GM18498 (cell line): ENCODE measurements at regions not wholly inside any gene's neighbourhood (a gene's known extent, or its start where the extent isn't known, plus 50 kb on each side); places are given as distances from the start of the nearest gene placed in this dataset.

Source experiments
- ATAC-seq: cut with Tn5 transposase; IDR thresholded peaks from one replicate; pipeline ENCODE4 v1.9.1; 2021; ENCODE audit warnings: mild to moderate bottlenecking, moderate library complexity; ENCODE audit not compliant: unreplicated experiment

DNA sequence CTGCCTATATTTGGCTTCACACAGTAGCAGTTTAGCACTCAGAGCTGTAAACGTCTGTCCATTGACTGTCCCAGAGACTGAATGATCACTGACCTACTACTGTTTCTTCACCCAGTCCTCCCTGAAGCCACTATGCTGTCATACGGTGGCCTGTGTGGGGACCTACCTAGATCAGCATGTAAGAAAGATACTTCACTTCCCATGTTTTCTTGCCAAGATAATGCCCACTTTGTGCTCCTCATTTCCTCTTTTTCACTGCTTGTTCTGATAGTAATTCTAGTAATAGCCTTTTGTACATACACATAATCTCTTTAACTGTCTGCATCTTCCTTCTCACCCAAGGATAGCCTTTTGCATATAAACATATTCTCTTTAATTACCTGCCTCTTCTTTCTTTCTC, 109.9 kb upstream of the TIAM2 start:
- no peak for ATAC-seq

- ATAC-seq: no peak
Observed at GRCh38 chr6:154886016-154886415, 109.1 kb upstream of the TIAM2 start.

DNA sequence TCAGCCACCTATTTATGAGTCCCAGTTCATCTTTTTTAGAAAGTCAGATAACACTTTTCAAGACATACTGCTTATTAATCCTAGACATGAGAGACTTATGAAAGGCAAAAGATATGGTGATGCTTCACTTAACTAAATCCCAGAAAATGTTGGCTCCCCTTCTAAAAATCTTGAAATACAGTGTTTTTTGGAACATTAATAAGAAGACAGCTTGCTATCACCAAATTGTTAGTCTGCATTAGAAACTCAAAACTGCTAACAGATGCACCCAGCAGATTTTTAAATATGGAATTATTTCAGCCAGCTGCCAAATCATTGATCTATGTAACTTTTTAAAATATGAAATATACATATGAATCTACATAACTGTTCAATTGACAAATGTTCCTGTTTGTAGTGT, 108.6 kb upstream of the TIAM2 start:
- no peak for ATAC-seq

DNA sequence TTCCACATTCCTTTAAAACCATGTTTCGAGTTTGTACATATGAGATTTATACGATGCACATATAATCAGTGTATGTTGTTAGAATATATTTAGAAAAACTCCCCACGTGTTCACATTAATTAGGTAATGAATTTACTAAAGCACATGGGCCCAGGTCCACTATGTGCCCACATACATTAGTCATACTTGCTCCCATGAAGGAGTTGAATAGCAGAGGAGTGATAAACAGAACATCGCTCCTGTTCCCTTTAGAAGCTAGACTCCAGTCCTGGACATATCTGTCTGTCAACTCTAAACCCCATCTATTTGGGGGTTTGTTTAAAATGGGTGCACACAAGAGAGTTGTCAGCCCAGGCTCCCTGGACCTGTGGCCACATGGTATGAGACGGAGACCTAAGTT, 108.1 kb upstream of the TIAM2 start:
- ATAC-seq: no peak

- no peak for ATAC-seq
Observed at GRCh38 chr6:154888421-154889295, 106.5 kb upstream of the TIAM2 start.

GRCh38 chr6:154890874-154891273, 104.2 kb upstream of the TIAM2 start:
- ATAC-seq: no peak

DNA sequence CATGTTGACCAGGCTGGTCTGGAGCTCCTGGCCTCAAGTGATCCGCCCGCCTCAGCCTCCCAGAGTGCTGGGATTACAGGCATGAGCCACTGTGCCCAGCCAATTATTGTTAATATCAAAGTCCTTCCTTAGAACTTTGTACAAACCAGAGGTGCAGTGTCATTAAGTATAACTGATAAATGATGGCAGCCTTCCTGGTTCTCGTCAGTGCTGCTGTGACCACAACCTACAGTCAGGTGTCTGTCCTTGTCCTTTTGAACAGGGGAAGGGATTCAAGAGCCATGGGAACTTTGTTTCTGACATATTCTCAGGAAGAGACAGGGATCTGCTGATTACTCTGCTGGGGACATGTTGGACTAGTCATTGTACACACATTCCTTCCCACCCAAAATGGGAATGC, 103.2 kb upstream of the TIAM2 start:
- ATAC-seq: no peak

- no peak for ATAC-seq
Observed at GRCh38 chr6:154893917-154894316, 101.2 kb upstream of the TIAM2 start.

DNA sequence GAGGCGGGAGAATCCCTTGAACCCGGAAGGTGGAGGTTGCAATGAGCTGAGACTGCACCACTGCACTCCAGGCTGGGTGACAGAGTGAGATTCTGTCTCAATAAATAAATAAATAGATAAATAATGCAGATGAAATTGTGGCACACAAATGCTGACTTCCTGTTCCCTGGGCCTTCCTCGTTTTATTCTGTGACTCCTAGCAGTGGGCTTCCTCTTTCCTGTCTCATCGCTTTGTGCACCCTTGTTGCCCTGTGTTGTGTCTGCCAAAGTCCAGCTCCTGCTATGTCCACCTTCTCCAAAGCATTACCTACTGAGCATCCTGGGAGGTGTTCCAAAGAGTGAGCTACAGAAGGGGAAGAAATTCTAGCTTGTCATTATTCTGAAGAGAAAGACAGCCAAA, 100.2 kb upstream of the TIAM2 start:
- no peak for ATAC-seq

DNA sequence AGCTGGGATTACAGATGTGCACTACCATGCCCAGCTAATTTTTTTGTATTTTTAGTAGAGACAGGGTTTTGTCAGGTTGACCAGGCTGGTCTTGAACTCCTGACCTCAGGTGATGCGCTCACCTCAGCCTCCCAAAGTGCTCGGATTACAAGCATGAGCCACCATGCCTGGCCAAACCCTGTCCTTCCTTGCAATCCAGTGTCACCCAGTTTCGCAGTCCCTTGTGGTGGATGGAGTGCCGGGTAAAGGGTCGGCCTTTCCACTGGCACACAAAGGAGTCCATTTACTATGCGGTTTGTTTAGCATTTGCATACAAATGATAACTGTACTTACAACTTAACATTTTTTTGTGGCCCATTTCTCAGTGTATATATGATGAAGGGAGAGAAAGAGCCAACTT, 99.3 kb upstream of the TIAM2 start:
- ATAC-seq: no peak

DNA sequence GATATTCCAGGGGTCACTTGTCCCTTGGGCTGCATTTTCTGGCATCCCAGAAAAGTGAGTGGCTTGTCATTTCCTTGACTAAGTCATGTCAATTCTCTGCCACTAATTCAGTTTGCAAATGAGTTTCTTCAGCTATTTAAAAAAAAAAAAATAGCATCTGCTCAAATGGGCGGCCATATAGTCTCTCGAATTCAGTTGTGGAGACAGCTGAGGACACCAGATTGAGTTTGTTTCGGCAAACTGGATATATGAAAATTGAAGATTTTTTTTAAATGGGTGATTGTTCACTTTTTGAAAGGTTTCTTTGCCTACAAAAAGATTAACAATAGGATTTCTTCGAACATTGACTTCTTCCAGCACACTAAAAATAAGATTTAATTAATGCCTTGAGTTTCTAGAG, 96.3 kb upstream of the TIAM2 start:
- no peak for ATAC-seq

- ATAC-seq: no peak
Observed at GRCh38 chr6:154899824-154900463, 95.2 kb upstream of the TIAM2 start.

GRCh38 chr6:154901876-154902552, 93.1 kb upstream of the TIAM2 start:
- ATAC-seq: no peak

GRCh38 chr6:154907291-154907690, 87.8 kb upstream of the TIAM2 start:
- ATAC-seq: no peak

DNA sequence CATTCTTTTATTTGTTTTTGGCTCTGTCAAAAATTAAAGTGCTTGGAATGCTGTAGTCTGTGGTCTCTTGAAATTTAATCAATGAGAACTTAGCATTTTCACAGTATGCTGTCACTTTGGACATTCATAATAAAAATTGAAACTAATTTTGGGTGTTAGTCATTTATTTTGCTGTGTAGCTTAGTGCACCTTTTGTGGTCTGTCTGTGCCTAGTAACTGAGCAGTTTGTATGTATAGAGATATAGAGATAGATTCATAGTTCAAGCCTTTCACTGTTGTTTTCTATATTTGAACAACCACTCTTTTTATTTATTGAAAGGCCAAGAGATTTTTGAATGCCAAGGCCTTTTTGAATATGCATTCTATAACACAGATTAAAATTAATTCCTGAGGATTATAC, 86.4 kb upstream of the TIAM2 start:
- ATAC-seq: no peak

DNA sequence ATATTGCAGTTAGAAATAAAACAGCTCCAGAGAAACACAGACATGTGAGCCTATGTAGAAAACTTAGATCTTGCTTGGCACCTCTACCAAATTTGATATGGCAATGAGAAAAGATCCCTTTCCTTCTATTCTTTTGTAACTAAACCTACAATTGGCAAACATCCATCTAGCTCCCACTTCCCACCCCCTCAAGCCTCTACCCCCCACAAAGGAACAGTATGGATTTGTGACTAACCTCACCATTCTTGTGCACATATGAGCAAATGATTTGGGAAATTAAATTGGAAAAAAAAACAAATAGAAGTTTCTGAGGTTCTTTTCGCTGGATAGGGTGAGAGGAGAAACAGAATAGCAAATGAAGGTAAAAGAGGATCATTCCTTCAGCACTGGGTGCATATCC, 85.8 kb upstream of the TIAM2 start:
- no peak for ATAC-seq

DNA sequence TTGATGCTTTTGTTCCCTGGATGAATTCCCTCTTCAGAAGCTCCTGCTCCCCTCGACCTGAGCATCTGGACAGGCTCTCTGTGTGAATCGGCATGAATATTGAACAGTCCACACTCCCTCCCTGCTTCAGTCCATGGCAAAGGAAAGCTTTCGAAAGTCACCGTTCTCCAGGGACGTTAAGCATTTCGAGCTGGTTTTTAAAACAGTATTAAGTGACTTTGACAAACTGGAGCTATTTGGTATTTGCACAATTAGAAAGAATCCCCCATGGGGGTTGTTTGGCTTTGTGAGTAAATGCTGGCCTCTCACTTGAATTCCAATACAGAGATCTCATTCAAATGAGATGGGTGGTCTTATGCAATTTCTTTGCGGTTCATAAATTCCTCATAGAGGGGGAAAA, 85.3 kb upstream of the TIAM2 start:
- ATAC-seq: no peak

GRCh38 chr6:154914288-154914687, 80.8 kb upstream of the TIAM2 start:
- no peak for ATAC-seq

DNA sequence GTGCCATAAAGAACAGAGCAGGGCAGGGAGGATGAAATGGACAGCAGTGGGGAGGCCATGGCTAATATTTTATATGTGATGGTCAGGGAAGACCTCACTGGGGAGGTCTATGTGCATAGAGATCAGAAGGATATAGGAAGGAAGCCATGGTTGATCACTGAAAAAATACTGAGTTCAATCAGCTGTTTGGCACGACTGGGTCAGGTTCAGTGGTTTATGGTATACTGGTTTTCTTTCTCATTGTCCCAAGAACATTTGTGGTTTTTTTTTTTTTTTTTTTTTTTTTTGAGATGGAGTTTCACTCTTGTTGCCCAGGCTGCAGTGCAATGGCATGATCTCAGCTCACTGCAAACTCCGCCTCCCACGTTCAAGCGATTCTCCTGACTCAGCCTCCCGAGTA, 78.3 kb upstream of the TIAM2 start:
- ATAC-seq: no peak

- ATAC-seq: no peak
Observed at GRCh38 chr6:154917941-154918340, 77.2 kb upstream of the TIAM2 start.

DNA sequence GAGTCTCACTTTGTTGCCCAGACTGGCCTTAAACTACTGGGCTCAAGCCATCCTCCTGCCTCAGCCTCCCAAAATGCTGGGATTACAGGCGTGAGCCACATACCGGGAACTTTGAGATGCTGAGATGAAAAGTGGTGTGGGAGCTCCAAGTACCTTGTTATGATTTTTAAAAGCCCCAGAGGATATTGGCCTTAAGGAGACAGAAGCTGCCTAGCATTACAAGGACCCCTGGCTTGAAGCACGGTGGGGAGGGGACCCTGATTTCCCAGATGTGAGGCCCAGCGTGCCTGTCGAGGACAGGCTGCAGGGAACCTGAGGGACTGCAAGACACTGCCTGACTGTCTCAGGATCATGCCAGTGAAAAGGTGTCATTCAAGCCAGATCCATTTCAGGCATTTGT, 75.3 kb upstream of the TIAM2 start:
- ATAC-seq: no peak
